Esophagus muscularis mucosa (tissue), 4 donors: ENCODE measurements at regions not wholly inside any gene's neighbourhood (a gene's known extent, or its start where the extent isn't known, plus 50 kb on each side); places are given as distances from the start of the nearest gene placed in this dataset.

Experiments used
- DNase-seq: peaks from one replicate; pipeline ENCODE4 v3.0.0-alpha.2; 2017; ENCODE audit errors: extremely low spot score
- H3K27ac ChIP-seq, 4 donors: fragments of 200-600 bp; sonication (generic); replicated peaks in 1 of 4; 1 replicate in 3 of 4; 2 replicates in 1 of 4; pipeline ENCODE4 v1.5.1; 2016 to 2019; ENCODE audit warnings: mild to moderate bottlenecking in 1 of 4
- H3K27me3 ChIP-seq, 4 donors: fragments of 200-600 bp; sonication (generic); one replicate each; pipeline versions ENCODE4 v1.5.1 to v1.6.0; 2016 to 2019
- H3K36me3 ChIP-seq, 4 donors: fragments of 200-600 bp; sonication (generic); one replicate each; pipeline ENCODE4 v1.5.1; 2016 to 2019
- H3K4me1 ChIP-seq, 4 donors: fragments of 200-600 bp; sonication (generic); one replicate each; pipeline ENCODE4 v1.5.1; 2016 to 2019
- H3K4me3 ChIP-seq, 4 donors: fragments of 200-600 bp; sonication (generic); 1 replicate in 2 of 4; 2 replicates in 2 of 4; pipeline ENCODE4 v1.5.1; 2016 to 2019; ENCODE audit warnings: mild to moderate bottlenecking in 4 of 4, moderate library complexity in 1 of 4
- H3K9me3 ChIP-seq, 4 donors: fragments of 200-600 bp; sonication (generic); 1 replicate in 3 of 4; 2 replicates in 1 of 4; pipeline ENCODE4 v1.5.1; 2016 to 2019
- CTCF ChIP-seq, 3 experiments: fragments of 200-600 bp in 2 of 3; fragments of 450-650 bp in 1 of 3; sonication (generic) in 2 of 3; IDR thresholded peaks; one replicate each; pipeline ENCODE4 v1.5.1; 2017 to 2019; ENCODE audit warnings: antibody characterized with exemption in 3 of 3, mild to moderate bottlenecking in 2 of 3, moderate library complexity in 1 of 3
- EP300 ChIP-seq: sonication (generic); formaldehyde crosslinking; IDR thresholded peaks from one replicate; pipeline ENCODE4 v1.6.1; 2017; ENCODE audit warnings: antibody characterized with exemption
- POLR2A ChIP-seq: fragments of 450-650 bp; IDR thresholded peaks from one replicate; pipeline ENCODE4 v1.6.1; 2017; ENCODE audit warnings: antibody characterized with exemption, moderate library complexity, mild to moderate bottlenecking, low read depth
- POLR2AphosphoS5 ChIP-seq, 2 donors: sonication (generic); formaldehyde crosslinking; IDR thresholded peaks; one replicate each; pipeline ENCODE4 v1.6.1; 2017; ENCODE audit warnings: antibody characterized with exemption in 2 of 2
- WGBS: methylation state at CpG from one replicate; pipeline ENCODE4 v1.1.5; 2018; 5-methylcytosine and 5-hydroxymethylcytosine counted together
- intact Hi-C: fragments of 100-400 bp; cut with DNase I; formaldehyde crosslinking; loops from one replicate; pipeline ENCODE4 v1.15.1; 2023

- no peaks in the 10 kb centered on the region for H3K4me1 ChIP-seq
- no peak overlapping the region for H3K27ac ChIP-seq
- DNase-seq: no peak
- intact Hi-C loops: no loop called here
- TF ChIP-seq EP300 (no peak), POLR2AphosphoS5 (IDR thresholded peaks at IDR 0.05) (no peak), POLR2A (no peak), CTCF (IDR thresholded peaks at IDR 0.05) (no peak)
- no peaks in the 10 kb centered on the region for H3K27me3 ChIP-seq
- H3K4me3 ChIP-seq: no peak overlapping the region
- whole genome bisulfite sequencing: 89% methylated on average over 6 of the region's 6 CpGs
- peaks cover 0 to 5% (median 0%) of the 10 kb centered on the region in 4 donors for H3K9me3 ChIP-seq
- H3K36me3 ChIP-seq: no peaks in the 10 kb centered on the region
These were observed 159.3 kb downstream of the BCOR start for GRCh38 chrX:39938466-39938865.

- WGBS: 84% methylated on average over 3 of the region's 3 CpGs
- no peaks in the 10 kb centered on the region for H3K27me3 ChIP-seq
- no peak for DNase-seq
- no peak overlapping the region for H3K27ac ChIP-seq
- TF ChIP-seq EP300: no peak
- intact Hi-C loops: no loop called here
- H3K4me3 ChIP-seq: no peak overlapping the region
- no peaks in the 10 kb centered on the region for H3K4me1 ChIP-seq
- no peaks in the 10 kb centered on the region for H3K36me3 ChIP-seq
- peaks cover 0 to 8% (median 0%) of the 10 kb centered on the region in 4 donors for H3K9me3 ChIP-seq
These were observed 158.1 kb downstream of the BCOR start for GRCh38 chrX:39939678-39940077.

- intact Hi-C loops: no loop called here
- 78% methylated on average over 6 of the region's 6 CpGs for whole genome bisulfite sequencing
- DNase-seq: no peak
- no peak overlapping the region for H3K27ac ChIP-seq
- no peaks in the 10 kb centered on the region for H3K27me3 ChIP-seq
- H3K36me3 ChIP-seq: no peaks in the 10 kb centered on the region
- H3K4me1 ChIP-seq: no peaks in the 10 kb centered on the region
- TF ChIP-seq EP300: no peak
- no peak for TF ChIP-seq POLR2AphosphoS5 (IDR thresholded peaks at IDR 0.05)
- no peak for TF ChIP-seq CTCF (IDR thresholded peaks at IDR 0.05)
- TF ChIP-seq POLR2A: no peak
- H3K9me3 ChIP-seq: peaks cover 0 to 8% (median 0%) of the 10 kb centered on the region in 4 donors
- no peak overlapping the region for H3K4me3 ChIP-seq
These were observed 156.3 kb downstream of the BCOR start for GRCh38 chrX:39941332-39941920.

GRCh38 chrX:39944416-39944815, 153.3 kb downstream of the BCOR start:
- TF ChIP-seq EP300 (no peak), CTCF (IDR thresholded peaks at IDR 0.05) (no peak), POLR2A (no peak), POLR2AphosphoS5 (IDR thresholded peaks at IDR 0.05) (no peak)
- no peaks in the 10 kb centered on the region for H3K4me1 ChIP-seq
- H3K36me3 ChIP-seq: no peaks in the 10 kb centered on the region
- no peak overlapping the region for H3K27ac ChIP-seq
- DNase-seq: no peak
- H3K4me3 ChIP-seq: no peak overlapping the region
- intact Hi-C loops: no loop called here
- peaks cover 0 to 8% (median 0%) of the 10 kb centered on the region in 4 donors for H3K9me3 ChIP-seq
- H3K27me3 ChIP-seq: no peaks in the 10 kb centered on the region
- WGBS: 95% methylated on average over 6 of the region's 6 CpGs

- Histone ChIP-seq H3K27me3 (no peaks in the 10 kb centered on the region), H3K27ac (no peak overlapping the region), H3K9me3 (peaks cover 0 to 9% (median 0%) of the 10 kb centered on the region in 4 donors), H3K36me3 (no peaks in the 10 kb centered on the region), H3K4me1 (no peaks in the 10 kb centered on the region), H3K4me3 (no peak overlapping the region)
- no peak for TF ChIP-seq EP300
- no peak for TF ChIP-seq CTCF (IDR thresholded peaks at IDR 0.05)
- intact Hi-C loops: no loop called here
- no peak for DNase-seq
These were observed 152.0 kb downstream of the BCOR start for GRCh38 chrX:39945709-39946108.
